DMS53 treated with DMSO at 0.1 percent for 48 hours (cell line): ENCODE measurements at regions not wholly inside any gene's neighbourhood (a gene's known extent, or its start where the extent isn't known, plus 50 kb on each side); places are given as distances from the start of the nearest gene placed in this dataset.
"Not testable (repeated sequence)": the region's sequence is repeated elsewhere in the genome, so short reads cannot be mapped to it uniquely, and the experiment has no call there.

ENCODE experiments used
- DNase-seq: peaks from one replicate; lab custom pipeline; 2025; ENCODE audit not compliant: unreplicated experiment; lab: John Stamatoyannopoulos, UW

DNA sequence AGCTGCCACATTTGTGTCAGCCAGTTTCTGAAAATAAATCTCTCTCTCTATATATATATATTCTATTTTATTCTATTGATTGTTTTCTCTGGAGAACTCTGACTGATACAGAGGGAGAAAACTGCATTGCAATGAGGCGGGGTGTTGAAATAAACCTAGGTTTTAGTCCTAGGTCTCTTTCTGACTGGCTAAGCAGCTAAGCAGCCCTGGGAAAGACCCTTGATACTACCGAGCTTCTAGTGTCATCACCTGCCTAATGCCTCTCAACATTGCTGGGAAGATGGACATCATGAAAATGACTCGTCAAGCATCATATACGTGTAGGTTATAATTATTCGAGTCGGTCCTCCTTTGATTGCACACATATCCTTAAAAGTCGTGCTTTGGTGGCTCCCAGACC, 166.5 kb upstream of the IL12B start:
- no peak for DNase-seq

DNA sequence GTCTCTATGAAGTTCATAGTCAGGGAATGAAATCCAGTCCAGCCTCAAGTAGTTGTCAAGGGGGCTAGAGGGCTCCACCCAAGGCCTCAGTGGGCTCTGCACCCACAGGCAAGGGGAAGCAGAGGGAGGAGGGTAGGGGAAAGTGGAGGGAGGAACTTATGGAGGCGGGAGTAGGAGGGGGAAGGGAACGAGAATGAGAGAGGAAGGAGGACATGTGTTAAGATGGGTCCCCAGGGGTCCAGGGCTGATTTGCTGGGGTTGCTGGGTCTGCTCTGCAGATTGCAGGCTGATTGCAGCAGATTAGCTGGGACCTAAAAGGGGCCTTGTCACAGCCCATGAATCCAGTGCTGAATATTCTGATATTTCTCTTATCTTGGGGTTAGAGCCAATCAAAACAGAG, 166.9 kb upstream of the IL12B start:
- DNase-seq: no peak

DNA sequence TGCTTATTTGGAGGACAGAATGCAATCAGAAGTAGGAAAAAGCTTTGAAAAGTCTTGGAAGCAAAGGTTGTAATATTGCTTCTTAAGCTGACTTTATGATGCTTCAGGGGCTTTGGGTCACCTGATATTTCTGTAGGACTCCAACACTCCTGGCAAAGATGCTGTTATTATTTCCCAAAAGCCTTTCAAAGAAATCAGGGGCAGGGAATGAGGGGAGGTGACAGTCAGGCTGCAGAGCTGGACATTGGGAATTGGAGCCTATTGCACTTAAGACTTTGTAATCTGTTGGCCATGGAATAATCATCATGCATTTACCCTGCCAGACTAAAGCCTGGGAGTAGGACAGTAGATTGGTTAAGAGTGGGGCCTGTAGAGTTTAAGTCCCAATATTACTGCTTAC, 168.3 kb upstream of the IL12B start:
- no peak for DNase-seq

DNA sequence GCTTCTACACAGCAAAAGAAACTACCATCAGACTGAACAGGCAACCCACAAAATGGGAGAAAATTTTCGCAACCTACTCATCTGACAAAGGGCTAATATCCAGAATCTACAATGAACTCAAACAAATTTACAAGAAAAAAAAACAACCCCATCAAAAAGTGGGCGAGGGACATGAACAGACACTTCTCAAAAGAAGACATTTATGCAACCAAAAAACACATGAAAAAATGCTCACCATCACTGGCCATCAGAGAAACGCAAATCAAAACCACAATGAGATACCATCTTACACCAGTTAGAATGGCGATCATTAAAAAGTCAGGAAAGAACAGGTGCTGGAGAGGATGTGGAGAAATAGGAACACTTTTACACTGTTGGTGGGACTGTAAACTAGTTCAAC, 171.8 kb upstream of the IL12B start:
- DNase-seq: not testable (repeated sequence)

DNA sequence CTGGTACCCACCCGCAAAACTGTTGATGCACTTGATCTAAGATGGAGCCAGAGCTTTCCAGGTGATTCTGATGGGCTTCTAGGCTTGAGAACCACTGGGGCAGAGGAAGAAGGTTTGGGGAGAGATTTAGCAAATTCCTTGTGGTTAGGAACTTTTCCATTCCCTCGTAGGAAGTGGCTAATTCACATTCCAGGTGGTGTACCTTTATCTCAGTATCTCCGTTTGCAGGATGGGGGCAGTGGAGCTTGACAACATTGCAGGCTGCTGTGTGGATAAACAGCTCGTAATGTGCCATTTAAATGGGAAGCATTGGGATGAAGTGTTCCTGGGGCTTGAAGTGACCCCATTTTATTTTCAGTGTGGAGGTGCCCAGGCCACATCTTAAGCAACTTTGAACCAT, 172.9 kb upstream of the IL12B start:
- DNase-seq: no peak

DNA sequence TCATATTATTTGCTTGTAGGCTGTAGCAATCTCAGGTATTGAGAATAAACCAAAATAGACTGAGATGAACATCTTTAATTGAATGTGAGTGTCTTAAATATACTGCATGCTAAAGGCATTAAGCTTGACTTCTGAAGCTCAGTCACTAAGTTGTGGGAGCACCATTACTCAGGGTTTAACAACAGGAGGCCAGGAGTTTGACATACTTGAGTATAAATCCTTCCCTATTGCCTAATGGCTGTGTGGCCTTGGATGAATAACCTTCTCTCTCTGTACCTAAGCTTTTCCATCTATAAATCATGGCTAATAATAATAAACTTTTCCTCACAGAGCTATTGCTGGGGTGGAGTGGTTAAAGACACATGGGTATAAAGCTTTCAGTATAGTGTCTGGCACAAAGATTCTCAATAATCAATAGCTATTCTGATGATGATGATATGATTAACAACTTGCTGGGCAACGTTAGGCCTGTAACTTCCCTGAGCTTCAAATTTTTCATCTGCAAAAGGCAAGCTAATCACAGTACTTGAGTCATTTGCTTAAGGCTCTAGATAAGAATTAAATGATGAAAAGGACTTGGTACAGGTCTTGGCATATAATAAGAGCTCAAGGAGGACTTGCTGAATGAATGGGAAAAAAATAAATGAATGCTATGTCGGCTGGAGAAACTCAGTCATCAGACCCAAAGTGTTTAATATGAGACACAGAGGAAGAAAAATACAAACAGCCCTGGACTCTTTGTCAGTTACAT, 174.0 kb upstream of the IL12B start:
- no peak for DNase-seq

DNA sequence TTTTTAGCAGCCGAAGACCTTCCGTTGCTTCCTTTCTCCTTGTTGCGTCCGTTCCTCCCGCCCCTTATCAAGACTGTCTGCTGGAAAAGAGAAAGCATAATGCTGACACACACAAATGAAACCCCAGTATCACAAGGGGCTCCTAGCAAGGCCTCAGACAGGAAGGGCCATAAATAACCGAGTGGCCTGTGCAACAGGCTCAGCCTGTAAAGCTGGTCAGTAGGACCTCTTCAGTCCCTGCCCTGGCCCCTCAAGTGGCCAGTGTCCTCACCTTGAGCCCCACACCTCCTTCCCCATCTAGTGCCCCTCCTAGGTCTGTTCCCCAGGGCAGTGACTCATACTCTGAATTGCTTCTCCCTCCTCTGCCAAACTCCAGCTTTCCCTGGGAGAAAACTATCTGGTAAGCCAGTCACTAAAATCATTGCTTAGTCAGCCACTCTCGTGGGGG, 174.6 kb upstream of the IL12B start:
- DNase-seq: no peak

DNA sequence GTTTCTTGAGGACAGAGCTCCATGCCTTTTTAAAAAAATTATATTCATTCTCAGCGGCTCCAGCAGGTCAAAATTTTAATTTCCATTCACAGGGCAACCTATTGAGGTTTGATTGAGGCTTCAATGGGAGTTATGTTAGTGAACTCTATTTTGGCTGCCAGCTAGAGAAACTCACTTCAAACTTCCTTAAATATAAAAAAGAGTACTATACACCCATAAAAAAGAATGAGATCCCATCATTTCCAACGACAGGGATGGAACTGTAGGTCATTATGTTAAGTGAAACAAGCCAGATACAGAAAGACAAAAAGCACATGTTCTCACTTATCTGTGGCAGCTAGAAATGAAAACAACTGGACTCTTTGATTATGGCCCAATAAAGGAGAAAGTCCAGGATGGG, 176.8 kb upstream of the IL12B start:
- no peak for DNase-seq

DNA sequence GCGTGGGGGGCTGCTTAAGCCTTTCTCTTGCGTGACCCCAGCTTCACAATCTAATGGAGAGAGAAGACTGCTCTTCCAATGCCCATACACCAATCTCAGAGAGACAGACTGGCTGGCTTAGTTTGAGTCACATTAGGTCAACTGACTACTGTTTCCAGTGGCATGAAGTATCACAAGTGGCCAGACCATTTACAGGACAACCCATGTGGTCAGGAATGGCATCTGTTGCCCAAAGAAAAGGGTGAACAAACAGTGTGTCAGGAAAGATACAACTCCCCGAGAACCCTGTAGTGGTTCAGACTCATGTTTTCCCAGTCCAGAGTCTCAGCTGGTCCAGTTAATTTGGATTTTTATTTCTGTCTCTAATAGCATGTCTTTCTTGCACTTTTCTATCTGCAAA, 177.4 kb upstream of the IL12B start:
- no peak for DNase-seq

DNA sequence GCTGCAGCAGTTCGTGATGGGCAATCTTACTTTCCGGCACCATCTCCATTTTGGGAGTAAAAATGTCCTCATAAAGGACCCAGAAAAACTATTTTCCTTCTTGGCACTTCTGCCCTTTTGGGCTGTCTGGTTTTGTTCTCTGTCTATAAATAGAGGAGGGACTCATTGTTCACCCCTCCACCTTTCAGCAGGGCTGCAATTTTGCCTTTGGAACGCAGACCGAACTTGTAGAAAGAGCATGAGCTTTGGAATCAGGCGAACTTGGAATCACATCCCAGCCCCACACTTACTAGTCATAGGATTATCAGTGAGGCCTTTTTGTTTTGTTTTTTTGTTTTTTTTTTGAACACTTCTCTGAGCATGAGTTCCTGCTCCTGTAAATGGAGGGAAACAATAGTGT, 178.1 kb upstream of the IL12B start:
- DNase-seq: no peak

DNA sequence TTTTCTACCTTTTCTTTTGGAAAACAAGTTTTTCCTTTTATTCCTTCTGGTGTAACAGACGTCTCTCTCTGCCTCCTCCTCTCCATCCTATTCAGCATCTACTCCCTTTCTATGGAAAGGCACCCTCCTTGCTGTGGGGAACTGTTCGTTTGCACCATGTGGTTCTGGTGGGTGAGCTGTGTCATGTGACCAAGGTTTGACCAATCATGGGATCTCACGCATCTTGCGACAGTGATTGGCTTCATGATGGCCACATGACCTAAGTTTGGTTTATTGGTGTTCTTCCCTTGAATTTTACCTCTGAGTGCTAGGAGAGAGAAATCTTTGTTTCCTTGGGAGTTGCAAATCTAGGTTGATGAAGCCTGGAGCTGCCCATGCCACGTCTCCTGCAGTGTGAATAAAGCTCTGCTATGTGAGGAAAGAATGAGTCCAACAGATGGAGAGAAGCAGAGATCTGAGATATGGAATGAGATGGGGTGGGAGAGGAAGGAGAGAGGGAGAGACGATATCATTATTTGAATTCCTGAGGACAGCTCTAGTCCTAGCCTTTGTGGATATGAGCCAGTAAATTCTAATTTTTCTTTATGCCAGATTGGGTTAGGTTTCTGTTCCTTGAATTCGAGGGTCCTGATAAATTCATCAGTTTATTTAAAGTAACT, 178.8 kb upstream of the IL12B start:
- no peak for DNase-seq

DNA sequence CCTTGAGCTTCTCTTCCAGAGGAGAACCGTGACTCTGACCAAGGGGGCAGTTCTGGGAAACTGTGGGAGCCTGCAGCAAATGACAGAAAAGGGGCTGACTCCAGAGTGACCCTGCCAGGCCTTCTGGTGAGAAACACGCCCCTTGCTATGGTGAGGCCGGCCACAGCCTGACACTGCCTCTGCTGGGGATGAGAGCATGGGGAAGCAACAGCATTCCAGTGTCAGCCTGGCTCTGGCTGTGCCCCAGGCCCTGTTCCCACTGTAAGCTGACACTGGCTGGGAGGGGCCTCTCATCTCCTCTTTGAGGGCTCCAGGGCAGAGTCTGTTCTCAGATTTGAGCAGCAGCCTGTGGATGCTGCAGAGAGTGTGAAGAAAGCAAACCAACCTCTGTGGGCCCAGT, 180.0 kb upstream of the IL12B start:
- no peak for DNase-seq

DNA sequence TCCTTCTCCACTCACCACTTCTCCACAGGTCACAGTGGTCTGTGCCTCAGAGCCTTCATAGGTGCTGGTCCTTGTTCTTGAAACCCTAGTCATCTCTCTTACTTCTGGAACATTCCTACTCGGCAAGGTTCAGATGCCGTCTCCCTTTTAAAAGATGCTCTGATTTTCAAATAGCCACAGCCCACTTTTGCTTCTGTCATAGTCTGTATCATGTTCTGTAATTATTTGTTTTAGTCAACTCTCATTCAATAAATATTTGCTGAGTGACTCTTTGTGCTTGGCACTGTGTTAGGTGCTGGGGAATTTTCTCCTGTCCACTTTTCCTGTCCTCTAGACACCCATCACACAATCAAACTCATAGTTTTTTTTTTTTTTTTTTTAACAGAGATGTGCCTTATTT, 181.3 kb upstream of the IL12B start:
- peak; percentile 94 for DNase-seq

DNA sequence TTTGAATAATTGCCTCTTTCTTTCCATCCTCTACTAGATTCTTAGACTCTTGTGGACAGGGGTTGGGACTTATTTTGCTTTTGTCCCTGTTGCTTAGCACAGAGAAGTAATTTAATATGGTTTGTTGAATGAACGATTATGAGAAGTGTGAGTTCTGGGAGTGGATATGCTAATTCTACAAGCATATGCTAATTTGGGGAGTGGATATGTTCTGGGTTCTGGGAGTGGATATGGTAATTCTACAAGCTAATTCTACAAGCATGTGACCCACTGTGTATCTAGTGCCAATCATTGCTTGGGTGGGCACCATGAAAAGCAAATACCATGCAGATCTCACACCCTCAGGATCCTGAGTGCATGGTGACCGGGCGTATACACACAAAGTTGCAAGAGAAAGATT, 181.8 kb upstream of the IL12B start:
- no peak for DNase-seq

DNA sequence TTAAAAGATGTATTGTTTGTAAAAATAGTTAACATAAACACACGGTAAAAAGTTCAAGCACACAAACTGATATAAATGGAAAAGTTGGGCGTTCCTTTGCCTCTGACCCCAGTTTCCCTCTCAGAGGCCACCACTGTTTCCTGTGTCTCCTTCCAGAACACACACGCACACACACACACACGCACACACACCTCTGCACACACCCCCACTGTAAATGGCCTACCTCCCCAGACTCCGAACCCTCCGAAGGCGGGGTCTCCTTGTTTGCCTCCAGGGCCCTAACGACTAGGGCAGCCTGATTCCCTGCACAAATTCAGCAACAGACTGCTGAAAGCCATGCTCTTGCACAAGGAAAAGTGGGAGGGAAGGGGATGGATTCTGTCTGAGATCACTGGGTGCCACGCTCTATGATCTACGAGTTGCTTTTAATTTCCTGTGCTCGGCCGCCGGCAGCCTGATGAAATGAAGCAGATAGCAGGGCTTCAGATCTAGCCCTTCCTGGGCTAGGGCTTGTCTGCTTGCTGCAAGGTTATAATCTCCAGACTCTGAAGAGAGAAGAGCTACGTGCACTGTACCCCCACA, 184.0 kb upstream of the IL12B start:
- DNase-seq: no peak

DNA sequence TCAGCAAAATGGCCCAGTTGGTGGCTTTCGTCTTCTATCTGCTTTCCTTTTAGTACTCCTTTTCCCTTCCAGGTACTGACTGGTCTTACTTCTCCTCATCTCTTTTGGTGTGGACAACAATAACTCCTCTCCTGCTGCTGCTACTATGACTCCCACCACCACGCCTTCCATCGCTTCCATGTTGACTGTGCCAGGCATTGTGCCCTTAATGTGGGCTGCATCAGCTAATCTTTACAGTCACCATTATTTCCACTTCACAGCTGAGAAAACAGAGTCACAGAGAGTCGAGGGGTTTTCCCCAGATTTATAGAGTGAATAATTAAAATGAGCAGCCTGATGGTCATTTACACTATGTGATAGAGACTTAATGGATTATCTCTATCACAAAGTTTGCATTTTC, 184.9 kb upstream of the IL12B start:
- no peak for DNase-seq

DNA sequence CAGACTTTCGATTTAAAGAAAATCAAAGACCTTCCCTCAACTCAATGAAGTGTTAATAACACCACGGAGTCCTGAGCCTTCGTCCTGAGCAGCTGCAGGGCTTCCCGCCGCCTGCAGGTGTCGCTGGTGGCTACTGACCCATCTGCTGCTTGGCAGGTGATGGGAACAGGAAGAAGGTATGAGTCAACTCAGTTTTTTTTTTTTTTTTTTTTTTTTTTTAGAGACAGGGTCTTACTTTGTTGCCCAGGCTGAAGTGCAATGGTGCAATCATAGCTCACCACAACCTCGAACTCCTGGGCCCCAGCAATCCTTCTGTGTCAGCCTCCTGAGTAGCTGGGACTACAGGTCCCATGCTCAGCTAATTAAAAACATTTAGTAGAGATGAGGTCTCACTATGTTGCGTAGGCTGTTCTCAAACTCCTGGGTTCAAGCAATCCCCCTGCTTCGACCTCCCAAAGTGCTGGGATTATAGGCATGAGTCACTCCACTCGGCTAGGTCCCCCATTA, 185.7 kb upstream of the IL12B start:
- peak; percentile 74 for DNase-seq

DNA sequence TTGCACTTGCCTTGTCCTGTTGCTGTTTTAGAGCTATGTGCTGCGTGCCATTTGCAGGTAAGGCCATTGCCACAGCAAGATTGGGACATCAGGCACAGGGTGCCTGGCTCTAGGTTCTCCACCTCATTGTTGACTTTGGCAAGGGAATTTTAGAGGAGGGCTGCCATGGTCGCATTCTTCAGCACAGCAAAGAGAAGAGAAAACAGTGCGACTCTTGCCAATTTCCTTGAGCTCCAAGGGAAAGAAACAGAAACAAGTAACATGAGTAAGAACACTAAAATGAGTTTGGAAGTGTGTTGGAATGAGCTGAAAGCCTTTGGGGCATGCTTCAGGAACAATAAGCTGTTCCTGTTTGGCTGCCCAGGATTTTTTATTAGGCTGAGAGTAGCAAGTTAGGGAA, 188.1 kb upstream of the IL12B start:
- DNase-seq: no peak

DNA sequence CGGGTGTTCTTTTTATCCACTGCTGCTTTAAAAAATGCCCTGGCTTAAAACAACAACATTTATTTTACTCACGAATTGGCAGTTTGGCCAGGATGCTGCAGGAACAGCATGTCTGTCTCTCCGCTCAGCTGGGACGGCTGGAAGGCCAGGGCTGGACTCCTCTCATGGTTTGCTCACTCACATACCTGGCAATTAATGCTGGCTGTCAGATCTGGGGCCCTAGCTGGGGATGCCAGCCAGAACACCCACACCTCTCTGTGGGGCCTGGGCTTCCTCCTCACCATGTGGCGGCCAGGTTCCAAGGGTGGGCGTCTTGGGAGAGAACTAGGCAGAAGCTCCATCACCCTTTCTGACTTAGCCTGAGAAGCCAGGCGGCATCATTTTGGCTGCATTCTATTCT, 189.1 kb upstream of the IL12B start:
- DNase-seq: no peak

DNA sequence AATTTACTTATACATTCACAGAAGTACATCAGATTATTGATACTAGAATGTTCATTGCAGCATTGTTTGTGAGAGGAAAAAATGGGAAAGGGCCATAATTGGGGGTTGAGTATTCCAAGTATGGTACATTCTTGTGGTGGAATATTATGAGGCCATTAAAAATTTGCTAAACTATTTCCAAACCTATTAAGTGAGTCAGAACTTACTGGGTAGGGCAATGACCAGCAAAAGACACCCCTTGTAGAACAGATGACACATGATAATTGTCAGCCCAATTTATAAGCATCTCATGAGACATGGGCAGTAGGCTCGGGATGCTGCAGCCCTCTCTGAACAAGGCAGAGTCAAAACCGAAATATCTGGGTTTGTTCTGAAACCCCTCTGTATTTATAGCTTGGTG, 192.6 kb upstream of the IL12B start:
- no peak for DNase-seq

DNA sequence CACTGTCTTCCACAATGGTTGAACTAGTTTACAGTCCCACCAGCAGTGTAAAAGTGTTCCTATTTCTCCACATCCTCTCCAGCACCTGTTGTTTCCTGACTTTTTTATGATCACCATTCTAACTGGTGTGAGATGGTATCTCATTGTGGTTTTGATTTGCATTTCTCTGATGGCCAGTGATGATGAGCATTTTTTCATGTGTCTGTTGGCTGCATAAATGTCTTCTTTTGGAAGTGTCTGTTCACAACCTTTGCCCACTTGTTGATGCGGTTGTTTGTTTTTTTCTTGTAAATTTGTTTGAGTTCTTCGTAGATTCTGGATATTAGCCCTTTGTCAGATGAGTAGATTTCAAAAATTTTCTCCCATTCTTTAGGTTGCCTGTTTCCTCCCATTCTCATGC, 194.0 kb upstream of the IL12B start:
- DNase-seq: not testable (repeated sequence)

DNA sequence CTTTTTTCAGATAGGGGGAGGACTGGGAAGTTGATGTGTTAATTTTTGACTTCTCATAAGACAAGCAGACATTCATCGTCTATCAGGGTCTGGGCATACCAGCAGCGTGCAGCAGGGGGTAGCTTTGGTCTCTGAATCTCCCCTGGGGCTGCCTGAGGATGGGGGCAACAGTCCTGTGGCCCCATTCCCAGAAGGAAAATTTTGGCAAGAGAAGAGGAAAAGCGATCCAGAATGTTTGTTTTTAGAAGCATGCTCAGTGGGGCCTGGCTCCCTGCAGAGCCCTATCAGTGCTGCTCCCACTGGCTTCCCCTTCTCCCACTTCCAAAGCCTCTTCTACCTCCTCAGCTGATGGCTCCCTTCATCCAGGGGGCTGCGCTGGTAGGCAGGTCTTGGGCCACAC, 194.8 kb upstream of the IL12B start:
- DNase-seq: no peak
